Endothelial cell (in vitro differentiated cells): ENCODE measurements at regions not wholly inside any gene's neighbourhood (a gene's known extent, or its start where the extent isn't known, plus 50 kb on each side); places are given as distances from the start of the nearest gene placed in this dataset.
A peak's percentile ranks its signal among the peaks of the same experiment; 100 is the strongest.

Experiments used
- DNase-seq: peaks from one replicate; pipeline ENCODE4 v3.0.0; 2021; ENCODE audit warnings: low spot score
- H3K27ac Mint-ChIP-seq: one replicate; pipeline ENCODE4 v1.8.0; 2021; ENCODE audit warnings: mixed read lengths, inconsistent platforms; ENCODE audit not compliant: unreplicated experiment
- H3K27me3 Mint-ChIP-seq: one replicate; pipeline ENCODE4 v1.8.0; 2021; ENCODE audit warnings: mild to moderate bottlenecking, moderate library complexity, mixed read lengths, inconsistent platforms; ENCODE audit not compliant: unreplicated experiment
- H3K36me3 Mint-ChIP-seq: one replicate; pipeline ENCODE4 v1.8.0; 2021; ENCODE audit warnings: mild to moderate bottlenecking, low read depth, mixed read lengths, inconsistent platforms; ENCODE audit not compliant: unreplicated experiment
- H3K4me1 Mint-ChIP-seq: one replicate; pipeline ENCODE4 v1.8.0; 2021; ENCODE audit warnings: mild to moderate bottlenecking, mixed read lengths, inconsistent platforms; ENCODE audit not compliant: unreplicated experiment
- H3K4me3 Mint-ChIP-seq: one replicate; pipeline ENCODE4 v1.8.0; 2021; ENCODE audit warnings: mild to moderate bottlenecking, mixed read lengths, inconsistent platforms; ENCODE audit not compliant: unreplicated experiment
- H3K9me3 Mint-ChIP-seq: one replicate; pipeline ENCODE4 v1.8.0; 2021; ENCODE audit warnings: mixed read lengths, inconsistent platforms; ENCODE audit not compliant: unreplicated experiment
- TF ChIP-seq, protein P1 (sequence below): fragments of 200-600 bp; sonication (generic); IDR thresholded peaks from one replicate; pipeline ENCODE4 v1.5.0; 2021; ENCODE audit warnings: antibody characterized with exemption; ENCODE audit not compliant: unreplicated experiment

DNA sequence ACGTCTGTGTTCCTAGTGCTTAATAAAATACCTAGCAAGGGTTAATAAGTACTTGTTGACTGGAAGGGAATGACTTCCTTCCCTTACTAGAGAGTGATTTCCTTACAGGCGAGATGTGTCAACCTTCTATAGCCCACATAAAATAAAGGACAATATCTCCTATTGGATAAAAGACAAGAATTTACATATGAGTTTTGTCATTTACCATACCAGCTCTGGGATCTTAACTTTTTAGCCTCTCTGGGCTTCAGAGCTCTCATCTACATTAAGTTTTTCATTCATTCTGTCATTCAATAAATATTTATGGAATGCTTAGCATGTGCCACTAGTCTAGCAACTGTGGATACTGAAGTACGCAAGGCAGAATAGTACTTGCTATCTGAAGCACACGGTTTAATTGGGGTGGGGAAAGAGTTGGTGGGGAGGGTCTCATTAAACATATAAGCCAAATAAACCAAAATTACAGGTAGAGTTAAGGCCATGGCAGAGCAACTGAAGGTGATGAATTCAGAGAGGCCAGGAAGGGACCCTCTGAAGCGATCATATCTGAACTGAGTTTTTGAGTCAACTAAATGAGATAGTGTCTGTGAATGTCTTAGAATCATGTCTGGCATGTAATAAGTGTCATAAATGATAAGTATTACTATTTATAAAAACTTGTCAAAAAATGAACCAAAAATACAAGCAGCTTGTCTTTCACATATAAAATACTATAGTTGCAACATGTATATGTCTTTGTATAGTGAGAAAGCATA, 91.6 kb upstream of the BMP2K start:
- Mint-ChIP-seq H3K4me1 (peaks cover 36% of the 10 kb centered on the region), H3K4me3 (no peak overlapping the region), H3K9me3 (no peaks in the 10 kb centered on the region), H3K27me3 (peaks cover 1% of the 10 kb centered on the region), H3K27ac (peak overlapping the region; percentile 77), H3K36me3 (no peaks in the 10 kb centered on the region)
- TF ChIP-seq, protein P1, sequence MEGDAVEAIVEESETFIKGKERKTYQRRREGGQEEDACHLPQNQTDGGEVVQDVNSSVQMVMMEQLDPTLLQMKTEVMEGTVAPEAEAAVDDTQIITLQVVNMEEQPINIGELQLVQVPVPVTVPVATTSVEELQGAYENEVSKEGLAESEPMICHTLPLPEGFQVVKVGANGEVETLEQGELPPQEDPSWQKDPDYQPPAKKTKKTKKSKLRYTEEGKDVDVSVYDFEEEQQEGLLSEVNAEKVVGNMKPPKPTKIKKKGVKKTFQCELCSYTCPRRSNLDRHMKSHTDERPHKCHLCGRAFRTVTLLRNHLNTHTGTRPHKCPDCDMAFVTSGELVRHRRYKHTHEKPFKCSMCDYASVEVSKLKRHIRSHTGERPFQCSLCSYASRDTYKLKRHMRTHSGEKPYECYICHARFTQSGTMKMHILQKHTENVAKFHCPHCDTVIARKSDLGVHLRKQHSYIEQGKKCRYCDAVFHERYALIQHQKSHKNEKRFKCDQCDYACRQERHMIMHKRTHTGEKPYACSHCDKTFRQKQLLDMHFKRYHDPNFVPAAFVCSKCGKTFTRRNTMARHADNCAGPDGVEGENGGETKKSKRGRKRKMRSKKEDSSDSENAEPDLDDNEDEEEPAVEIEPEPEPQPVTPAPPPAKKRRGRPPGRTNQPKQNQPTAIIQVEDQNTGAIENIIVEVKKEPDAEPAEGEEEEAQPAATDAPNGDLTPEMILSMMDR, result no peak
- no peak for DNase-seq

DNA sequence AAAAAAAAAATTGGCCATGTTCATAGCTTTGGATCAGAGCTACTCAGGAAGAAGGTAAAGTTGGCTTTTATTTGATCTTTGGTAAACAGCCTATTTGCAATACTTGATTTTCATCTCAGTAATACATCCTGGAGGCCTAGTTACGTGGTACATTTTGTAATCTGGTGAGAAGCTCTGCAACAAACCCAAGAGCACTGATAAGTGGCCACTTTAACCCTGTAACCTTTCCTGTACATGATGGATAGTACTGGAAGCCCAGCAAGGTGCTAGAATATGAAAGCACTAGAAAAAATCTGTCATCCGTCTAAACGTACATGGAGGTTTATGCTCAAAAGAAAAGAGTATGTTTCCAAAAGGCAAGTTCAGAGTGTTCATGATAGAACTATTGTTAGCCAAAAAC, 88.3 kb upstream of the BMP2K start:
- no peak overlapping the region for H3K4me3 Mint-ChIP-seq
- no peak overlapping the region for H3K27ac Mint-ChIP-seq
- H3K36me3 Mint-ChIP-seq, result no peaks in the 10 kb centered on the region
- H3K9me3 Mint-ChIP-seq, result no peaks in the 10 kb centered on the region
- TF ChIP-seq, protein P1, result no peak
- DNase-seq, result no peak
- H3K27me3 Mint-ChIP-seq, result no peaks in the 10 kb centered on the region
- H3K4me1 Mint-ChIP-seq, result peaks cover 38% of the 10 kb centered on the region

DNA sequence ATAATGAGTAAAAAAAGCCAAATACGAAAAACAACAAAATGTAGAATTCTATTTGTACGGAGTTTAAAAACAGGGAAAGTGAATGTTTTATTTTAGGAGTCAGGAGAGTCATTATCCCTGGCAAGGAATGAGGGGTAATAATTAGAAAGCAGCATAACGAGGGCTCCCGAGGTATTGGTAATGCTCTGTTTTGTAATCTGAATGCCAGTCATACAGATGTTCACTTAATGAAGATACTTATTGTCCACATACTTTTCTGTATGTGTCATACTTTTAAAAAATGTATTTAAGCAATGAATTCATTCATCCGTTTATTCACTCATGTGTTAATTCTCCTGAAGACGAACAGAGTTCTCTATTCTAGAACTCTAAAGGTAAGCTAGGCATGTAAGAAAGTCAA, 87.8 kb upstream of the BMP2K start:
- Mint-ChIP-seq H3K27me3 (no peaks in the 10 kb centered on the region), H3K36me3 (no peaks in the 10 kb centered on the region), H3K9me3 (no peaks in the 10 kb centered on the region), H3K27ac (no peak overlapping the region), H3K4me3 (no peak overlapping the region), H3K4me1 (peaks cover 39% of the 10 kb centered on the region)
- TF ChIP-seq, protein P1, result no peak
- no peak for DNase-seq

DNA sequence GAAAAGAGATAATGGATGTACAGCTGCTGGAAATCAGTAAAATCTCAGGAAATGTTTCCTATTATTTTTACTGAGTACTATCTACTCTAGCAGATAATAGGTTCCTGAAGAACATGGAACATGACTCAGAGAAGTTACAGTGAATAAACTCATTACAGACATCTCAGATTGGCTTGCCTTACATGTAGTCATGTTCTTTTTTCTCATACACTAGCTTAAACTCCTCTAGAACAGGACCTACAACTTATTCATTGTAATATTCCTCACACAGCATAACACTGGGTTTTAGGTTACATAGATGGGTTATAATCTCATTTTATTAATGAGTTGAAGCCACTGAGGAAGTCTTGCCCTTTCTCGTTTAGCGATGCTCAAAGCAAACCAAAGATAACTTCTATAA, 86.9 kb upstream of the BMP2K start:
- Mint-ChIP-seq H3K4me1 (peaks cover 31% of the 10 kb centered on the region), H3K27me3 (no peaks in the 10 kb centered on the region), H3K4me3 (no peak overlapping the region), H3K9me3 (no peaks in the 10 kb centered on the region), H3K27ac (no peak overlapping the region), H3K36me3 (no peaks in the 10 kb centered on the region)
- TF ChIP-seq, protein P1, result no peak
- DNase-seq, result no peak

DNA sequence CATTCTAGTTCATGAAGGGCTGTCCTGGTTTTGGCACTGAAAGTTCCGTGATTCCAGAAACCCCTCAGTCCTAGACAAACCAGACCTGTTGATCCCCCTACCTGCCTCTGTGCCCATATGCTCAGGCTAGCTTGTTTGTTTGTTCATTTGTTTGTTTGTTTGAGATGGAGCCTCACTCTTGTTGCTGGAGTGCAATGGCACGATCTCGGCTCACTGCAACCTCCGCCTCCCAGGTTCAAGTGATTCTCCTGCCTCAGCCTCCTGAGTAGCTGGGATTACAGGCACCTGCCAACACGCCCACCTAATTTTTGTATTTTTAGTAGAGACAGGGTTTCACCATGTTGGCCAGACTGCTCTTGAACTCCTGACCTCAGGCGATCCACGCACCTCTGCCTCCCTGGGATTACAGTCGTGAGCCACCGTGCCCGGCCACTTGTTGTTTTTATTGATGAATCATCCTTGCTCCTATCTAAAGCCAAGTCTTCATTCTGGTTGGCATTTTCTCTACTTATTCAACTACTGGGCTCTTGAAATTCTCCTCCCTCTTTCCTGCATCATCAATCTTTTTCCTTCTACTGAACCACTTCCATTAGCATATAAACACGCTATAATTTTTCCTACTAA, 86.3 kb upstream of the BMP2K start:
- Mint-ChIP-seq H3K36me3 (no peaks in the 10 kb centered on the region), H3K27ac (no peak overlapping the region), H3K9me3 (no peaks in the 10 kb centered on the region), H3K4me1 (peaks cover 26% of the 10 kb centered on the region), H3K4me3 (no peak overlapping the region), H3K27me3 (no peaks in the 10 kb centered on the region)
- no peak for DNase-seq
- TF ChIP-seq, protein P1, result no peak
